Brain microvascular endothelial cell (primary cell): ENCODE measurements at regions not wholly inside any gene's neighbourhood (a gene's known extent, or its start where the extent isn't known, plus 50 kb on each side); places are given as distances from the start of the nearest gene placed in this dataset.

ENCODE experiments used
- DNase-seq: peaks from one replicate; pipeline ENCODE4 v3.0.0-alpha.2; 2020
- H3K27ac ChIP-seq: fragments of 250-450 bp; sonication (Bioruptor Pico); 2 replicates; pipeline ENCODE4 v1.5.1; 2020; ENCODE audit warnings: mild to moderate bottlenecking, moderate library complexity
- H3K27me3 ChIP-seq: fragments of 250-450 bp; sonication (Bioruptor Pico); replicated peaks from 2 replicates; pipeline ENCODE4 v1.5.1; 2020; ENCODE audit warnings: mild to moderate bottlenecking
- H3K36me3 ChIP-seq: fragments of 250-450 bp; sonication (Bioruptor Pico); replicated peaks from 2 replicates; pipeline ENCODE4 v1.5.1; 2020; ENCODE audit warnings: mild to moderate bottlenecking
- H3K4me3 ChIP-seq: 2 replicates; pipeline ENCODE4 v1.5.1; 2011; ENCODE audit warnings: low read depth, mild to moderate bottlenecking, control low read depth, low read length, moderate library complexity
- in situ Hi-C: cut with HindIII; loops from 2 replicates; pipeline ENCODE4 v1.10.0; 2017; ENCODE audit warnings: low sequenced_read_pairs, low pct_ligation_motif_present
- TF ChIP-seq, protein P1 (sequence below): IDR thresholded peaks from 2 replicates; pipeline ENCODE4 v1.5.1; 2011; ENCODE audit warnings: low read depth, mild to moderate bottlenecking, moderate library complexity, low read length, control low read depth, inconsistent platforms; ENCODE audit errors: missing control alignments

DNA sequence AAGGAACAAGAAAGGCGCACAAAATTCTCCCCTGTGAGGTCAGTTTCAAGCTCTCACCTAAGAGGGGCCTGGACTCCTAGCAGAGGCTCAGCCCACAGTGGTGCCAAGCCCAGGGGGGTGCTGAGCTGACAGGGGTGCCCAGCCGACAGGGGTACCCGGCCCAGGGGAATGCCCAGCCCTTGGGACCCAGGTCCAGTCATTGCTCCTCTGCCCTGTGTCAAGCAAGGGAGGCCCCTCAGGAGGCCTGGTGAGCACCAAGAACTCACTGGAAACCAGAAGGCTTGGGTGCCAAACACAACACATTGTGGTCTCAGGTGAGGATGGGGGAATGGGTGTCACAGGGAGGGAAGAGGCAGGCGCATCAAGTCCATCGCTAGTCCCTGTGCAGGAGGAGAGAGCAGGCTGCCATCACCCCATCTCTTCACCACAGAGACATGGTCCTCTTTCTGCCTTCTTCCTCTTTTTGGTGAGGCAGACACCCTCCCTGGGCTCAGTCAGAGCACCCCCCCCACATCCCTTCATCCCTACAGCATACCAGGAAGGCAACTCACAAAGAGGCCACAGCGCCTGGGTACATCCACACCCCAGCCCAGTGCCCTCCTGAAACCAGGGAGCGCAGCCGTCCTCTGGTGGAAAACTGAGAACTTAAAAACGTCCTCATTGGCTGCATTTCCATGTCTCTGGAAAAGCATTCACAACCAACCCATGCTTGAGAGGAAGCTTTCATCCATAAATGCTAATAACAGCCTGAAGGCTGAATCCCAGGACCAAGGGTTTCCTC lies 111.3 kb downstream of the BANF2 start:
- Histone ChIP-seq H3K4me3 (no peak overlapping the region), H3K27me3 (no peaks in the 10 kb centered on the region), H3K27ac (no peak overlapping the region), H3K36me3 (no peaks in the 10 kb centered on the region)
- in situ Hi-C loops, result no loop called here
- no peak for DNase-seq
- TF ChIP-seq, protein P1, sequence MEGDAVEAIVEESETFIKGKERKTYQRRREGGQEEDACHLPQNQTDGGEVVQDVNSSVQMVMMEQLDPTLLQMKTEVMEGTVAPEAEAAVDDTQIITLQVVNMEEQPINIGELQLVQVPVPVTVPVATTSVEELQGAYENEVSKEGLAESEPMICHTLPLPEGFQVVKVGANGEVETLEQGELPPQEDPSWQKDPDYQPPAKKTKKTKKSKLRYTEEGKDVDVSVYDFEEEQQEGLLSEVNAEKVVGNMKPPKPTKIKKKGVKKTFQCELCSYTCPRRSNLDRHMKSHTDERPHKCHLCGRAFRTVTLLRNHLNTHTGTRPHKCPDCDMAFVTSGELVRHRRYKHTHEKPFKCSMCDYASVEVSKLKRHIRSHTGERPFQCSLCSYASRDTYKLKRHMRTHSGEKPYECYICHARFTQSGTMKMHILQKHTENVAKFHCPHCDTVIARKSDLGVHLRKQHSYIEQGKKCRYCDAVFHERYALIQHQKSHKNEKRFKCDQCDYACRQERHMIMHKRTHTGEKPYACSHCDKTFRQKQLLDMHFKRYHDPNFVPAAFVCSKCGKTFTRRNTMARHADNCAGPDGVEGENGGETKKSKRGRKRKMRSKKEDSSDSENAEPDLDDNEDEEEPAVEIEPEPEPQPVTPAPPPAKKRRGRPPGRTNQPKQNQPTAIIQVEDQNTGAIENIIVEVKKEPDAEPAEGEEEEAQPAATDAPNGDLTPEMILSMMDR, result no peak

DNA sequence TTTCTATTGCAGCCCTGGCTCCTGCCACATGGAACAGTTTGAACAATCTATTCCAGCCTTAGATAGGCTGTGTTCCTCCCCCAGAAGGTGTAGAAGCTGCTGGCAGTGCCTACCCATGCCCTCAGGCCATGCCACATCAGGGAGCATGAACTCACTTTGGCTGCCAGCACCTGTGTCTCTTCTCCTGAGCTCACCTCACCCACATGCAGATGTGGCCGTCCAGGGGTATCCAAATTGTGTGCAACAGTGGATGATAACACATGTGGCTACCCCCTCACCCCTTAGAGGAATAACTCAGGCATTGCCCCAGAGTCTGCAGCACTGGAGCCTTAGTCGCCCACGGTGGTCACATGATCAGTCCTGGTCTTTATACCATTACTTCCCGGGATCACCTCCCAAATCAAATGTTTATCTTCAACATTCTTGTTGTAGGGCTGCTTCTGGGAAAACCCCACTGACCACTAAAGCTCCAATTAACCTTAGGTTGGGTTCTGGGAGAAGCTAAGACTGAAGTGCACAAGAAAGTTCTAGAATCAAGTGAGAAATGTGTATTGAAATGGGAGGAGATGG lies 110.4 kb downstream of the BANF2 start:
- in situ Hi-C loops, result no loop called here
- Histone ChIP-seq H3K4me3 (no peak overlapping the region), H3K36me3 (no peaks in the 10 kb centered on the region), H3K27ac (no peak overlapping the region), H3K27me3 (no peaks in the 10 kb centered on the region)
- TF ChIP-seq, protein P1, result no peak
- no peak for DNase-seq

DNA sequence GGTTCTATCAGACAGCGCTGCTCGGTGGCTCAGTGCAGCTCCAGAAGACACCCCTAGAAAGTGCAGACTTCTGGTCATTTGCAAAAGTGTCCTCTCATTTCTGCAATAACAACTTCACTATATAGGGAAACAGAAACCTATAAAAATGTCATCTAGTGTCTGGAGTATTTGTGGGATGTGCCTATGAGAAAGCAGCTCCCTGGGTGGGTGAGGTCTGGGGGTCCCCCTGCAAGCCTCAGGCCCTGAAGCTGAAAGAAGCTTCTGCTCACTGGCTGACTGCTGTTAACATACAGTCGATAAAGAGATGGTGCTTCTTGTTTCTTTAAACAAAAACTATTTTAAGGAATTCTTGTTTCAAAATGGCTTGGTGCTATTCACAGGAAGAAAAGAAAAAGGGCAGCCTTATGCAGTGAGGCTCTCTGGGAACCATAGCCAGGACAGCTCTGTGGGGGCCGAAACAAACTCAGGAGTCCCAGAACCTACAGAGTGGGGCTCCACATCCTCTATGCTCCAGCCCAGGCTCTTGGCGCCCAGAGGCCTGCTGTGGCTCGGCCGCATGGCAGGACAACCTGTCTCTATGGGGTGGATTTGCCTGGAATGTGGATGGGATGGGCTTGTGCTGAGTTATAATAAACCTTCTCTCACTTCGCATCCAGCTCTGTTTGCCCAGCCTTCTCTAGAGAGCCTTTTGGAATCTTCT lies 109.7 kb downstream of the BANF2 start:
- TF ChIP-seq, protein P1, result no peak
- no peak for DNase-seq
- no peak overlapping the region for H3K4me3 ChIP-seq
- H3K36me3 ChIP-seq, result no peaks in the 10 kb centered on the region
- no peaks in the 10 kb centered on the region for H3K27me3 ChIP-seq
- no peak overlapping the region for H3K27ac ChIP-seq
- in situ Hi-C loops, result no loop called here

DNA sequence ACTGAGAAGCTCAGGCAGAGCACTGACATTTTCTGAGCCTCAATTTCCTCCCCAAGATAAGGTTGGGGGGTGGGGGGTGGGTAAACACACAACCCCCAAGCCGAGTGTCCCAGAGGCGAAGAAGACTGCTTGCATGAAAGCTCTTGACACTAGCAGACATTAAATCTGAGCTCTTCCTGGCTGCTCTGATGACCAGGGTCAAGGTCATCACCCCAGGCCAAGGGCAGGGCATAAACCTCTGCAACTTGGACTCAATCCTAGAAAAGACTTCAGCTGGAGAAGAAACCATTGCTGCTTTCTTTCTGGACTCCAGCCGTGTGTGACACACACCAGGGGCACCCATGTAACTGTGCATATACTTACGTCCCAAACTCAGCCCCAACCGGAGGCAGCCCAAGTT lies 109.0 kb downstream of the BANF2 start:
- TF ChIP-seq, protein P1, result no peak
- in situ Hi-C loops, result no loop called here
- no peaks in the 10 kb centered on the region for H3K36me3 ChIP-seq
- no peak overlapping the region for H3K27ac ChIP-seq
- H3K27me3 ChIP-seq, result no peaks in the 10 kb centered on the region
- H3K4me3 ChIP-seq, result no peak overlapping the region
- DNase-seq, result no peak

DNA sequence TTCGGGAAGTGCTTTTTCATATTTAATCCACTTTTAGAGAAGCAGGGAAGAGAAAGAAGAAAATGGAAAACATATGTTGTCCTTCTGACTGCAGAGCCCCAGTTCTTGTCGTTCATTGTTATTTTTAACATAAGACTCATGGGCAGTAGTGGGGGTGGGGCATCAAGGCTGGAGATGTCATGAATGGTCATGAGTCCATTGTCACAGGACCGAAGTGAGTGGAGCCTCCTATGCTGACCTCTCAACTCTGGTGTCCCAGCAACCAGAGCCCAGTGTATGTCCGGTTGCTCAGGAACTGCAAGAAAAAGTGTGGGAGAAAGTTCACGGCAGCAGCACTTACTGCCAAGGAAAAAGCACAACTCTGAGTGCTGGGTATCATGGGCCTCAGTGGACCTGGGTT lies 108.6 kb downstream of the BANF2 start:
- in situ Hi-C loops, result no loop called here
- Histone ChIP-seq H3K4me3 (no peak overlapping the region), H3K27me3 (no peaks in the 10 kb centered on the region), H3K36me3 (no peaks in the 10 kb centered on the region), H3K27ac (no peak overlapping the region)
- DNase-seq, result peak; percentile 62
- TF ChIP-seq, protein P1, result no peak
